HepG2 (cell line): ENCODE measurements at regions not wholly inside any gene's neighbourhood (a gene's known extent, or its start where the extent isn't known, plus 50 kb on each side); places are given as distances from the start of the nearest gene placed in this dataset.

ENCODE experiments used
- ATAC-seq: fragments of 200-7000 bp; cut with Tn5 transposase; 3 replicates; pipeline ENCODE4 v1.9.1; 2020; ENCODE audit warnings: mild to moderate bottlenecking, moderate library complexity
- BruUV-seq: library from RNA; stranded (reverse); fragments of 400-500 nt; replicated peaks from 2 replicates; lab custom pipeline; 2021; lab: Mats Ljungman, UMichigan
- CTCF ChIA-PET: fragments of 300-600 bp; formaldehyde crosslinking; extraction: SDS; loops from one replicate; lab custom pipeline; 2021; ENCODE audit warnings: low total read pairs, inconsistent platforms, low intra/inter-chr PET ratio; lab: Yijun Ruan, JAX
- POLR2A ChIA-PET: fragments of 350-600 bp; sonication (Branson Sonifier 250); formaldehyde crosslinking; loops from one replicate; lab custom pipeline; 2020; ENCODE audit warnings: antibody characterized with exemption, inconsistent platforms; lab: Yijun Ruan, JAX
- DNase-seq: peaks from one replicate; pipeline ENCODE4 v3.0.0-alpha.2; 2015; ENCODE audit warnings: low spot score
- FAIRE-seq: peaks from 3 replicates; lab custom pipeline; 2011; peaks lifted over from hg19 to GRCh38; lab: Jason Lieb, UNC
- H2AFZ ChIP-seq: one replicate; pipeline ENCODE4 v1.6.1; 2011; ENCODE audit warnings: low read length, inconsistent platforms
- H3K27ac ChIP-seq: fragments of 300-600 bp; 3 replicates; pipeline ENCODE4 v1.8.0; 2011; ENCODE audit warnings: mixed run types, mild to moderate bottlenecking, mixed read lengths, low read length, inconsistent platforms; ENCODE audit not compliant: insufficient read depth; ENCODE audit errors: extremely low read length
- H3K27me3 ChIP-seq, 2 experiments: fragments of 200-600 bp in 1 of 2; 2 replicates in 1 of 2; 3 replicates in 1 of 2; pipeline versions ENCODE4 v1.6.0 to v1.8.0; 2011; ENCODE audit warnings: low read length in 2 of 2, mild to moderate bottlenecking in 2 of 2, moderate library complexity in 2 of 2, inconsistent platforms in 1 of 2; ENCODE audit not compliant: insufficient read depth in 2 of 2, control insufficient read depth in 1 of 2
- H3K36me3 ChIP-seq, 2 experiments: fragments of 200-600 bp in 1 of 2; replicated peaks in 1 of 2; 2 replicates in 1 of 2; 3 replicates in 1 of 2; pipeline versions ENCODE4 v1.5.1 to v1.8.0; 2011; ENCODE audit warnings: low read length in 2 of 2, inconsistent platforms in 1 of 2; ENCODE audit not compliant: insufficient read depth in 2 of 2, control insufficient read depth in 1 of 2
- H3K4me1 ChIP-seq: 2 replicates; pipeline ENCODE4 v1.5.1; 2012; ENCODE audit warnings: low read length, inconsistent platforms; ENCODE audit not compliant: insufficient read depth
- H3K4me2 ChIP-seq: 2 replicates; pipeline ENCODE4 v1.6.0; 2011; ENCODE audit warnings: low read depth, low read length, inconsistent platforms
- H3K4me3 ChIP-seq, 3 experiments: fragments of 200-600 bp in 1 of 3; sonication (generic), shearing (Covaris generic) in 1 of 3; replicated peaks in 1 of 3; 2 replicates each; pipeline ENCODE4 v1.5.1; 2011 to 2016; ENCODE audit warnings: low read length in 3 of 3, inconsistent platforms in 2 of 3, low read depth in 2 of 3, mild to moderate bottlenecking in 2 of 3, control low read depth in 1 of 3, mixed read lengths in 1 of 3; ENCODE audit not compliant: insufficient read depth in 1 of 3
- H3K79me2 ChIP-seq: one replicate; pipeline ENCODE4 v1.6.1; 2011; ENCODE audit warnings: low read length, inconsistent platforms; ENCODE audit not compliant: insufficient read depth
- H3K9ac ChIP-seq: 2 replicates; pipeline ENCODE4 v1.6.0; 2011; ENCODE audit warnings: mild to moderate bottlenecking, low read depth, low read length, inconsistent platforms; ENCODE audit not compliant: insufficient read depth
- H3K9me3 ChIP-seq: 2 replicates; pipeline ENCODE4 v1.5.1; 2012; ENCODE audit warnings: mild to moderate bottlenecking, low read length
- H4K20me1 ChIP-seq: 2 replicates; pipeline ENCODE4 v1.6.0; 2011; ENCODE audit warnings: inconsistent platforms, mild to moderate bottlenecking, low read length, moderate library complexity; ENCODE audit not compliant: insufficient read depth
- HMGXB4 ChIP-seq, 2 experiments: sonication (generic) in 1 of 2; formaldehyde crosslinking in 1 of 2; IDR thresholded peaks; 2 replicates each; pipeline versions ENCODE4 v1.4.0 to v1.6.1; 2018 to 2020; ENCODE audit warnings: missing genetic modification reagents in 2 of 2, borderline replicate concordance in 1 of 2, low read depth in 1 of 2, mild to moderate bottlenecking in 1 of 2, missing biosample characterization in 1 of 2
- KMT2A ChIP-seq: sonication (generic); formaldehyde crosslinking; IDR thresholded peaks from 2 replicates; pipeline ENCODE4 v1.4.0; 2020; ENCODE audit warnings: missing genetic modification reagents
- NR2C2 ChIP-seq: sonication (generic); formaldehyde crosslinking; IDR thresholded peaks from 2 replicates; pipeline ENCODE4 v1.4.0; 2020; ENCODE audit warnings: missing genetic modification reagents, mild to moderate bottlenecking, moderate library complexity, borderline replicate concordance
- RARG ChIP-seq: sonication (generic); formaldehyde crosslinking; IDR thresholded peaks from 2 replicates; pipeline ENCODE4 v1.4.0; 2020; ENCODE audit warnings: low read depth, mild to moderate bottlenecking, missing genetic modification reagents
- SMAD9 ChIP-seq: sonication (generic); formaldehyde crosslinking; IDR thresholded peaks from 2 replicates; pipeline ENCODE4 v1.5.1; 2020; ENCODE audit warnings: mild to moderate bottlenecking, missing genetic modification reagents
- SNAPC2 ChIP-seq: sonication (generic); formaldehyde crosslinking; IDR thresholded peaks from 2 replicates; pipeline ENCODE4 v1.8.1; 2022; ENCODE audit warnings: mild to moderate bottlenecking, missing genetic modification reagents
- ZNF264 ChIP-seq: sonication (generic); formaldehyde crosslinking; IDR thresholded peaks from 2 replicates; pipeline ENCODE4 v1.4.0; 2020; ENCODE audit warnings: missing genetic modification reagents
- ZNF484 ChIP-seq: sonication (generic); formaldehyde crosslinking; IDR thresholded peaks from 2 replicates; pipeline ENCODE4 v1.5.1; 2020; ENCODE audit warnings: mild to moderate bottlenecking, low read depth, missing genetic modification reagents, borderline replicate concordance
- ZSCAN30 ChIP-seq: sonication (generic); formaldehyde crosslinking; IDR thresholded peaks from 2 replicates; pipeline ENCODE4 v1.5.0; 2020; ENCODE audit warnings: mild to moderate bottlenecking, missing genetic modification reagents
- ZSCAN5A ChIP-seq: sonication (generic); formaldehyde crosslinking; IDR thresholded peaks from 2 replicates; pipeline ENCODE4 v1.8.0; 2022; ENCODE audit warnings: mild to moderate bottlenecking, missing genetic modification reagents, borderline replicate concordance
- ZSCAN9 ChIP-seq: IDR thresholded peaks from 2 replicates; pipeline ENCODE4 v1.6.1; 2016; ENCODE audit warnings: borderline replicate concordance
- WGBS: methylation state at CpG from one replicate; pipeline ENCODE4 v1.1.6; 2017; ENCODE audit warnings: low lambda C conversion rate; 5-methylcytosine and 5-hydroxymethylcytosine counted together
- in situ Hi-C: cut with HindIII; loops from 2 replicates; pipeline ENCODE4 v1.10.0; 2017; ENCODE audit warnings: low pct_unique_long_range_greater_than_20kb; ENCODE audit not compliant: extremely low pct_ligation_motif_present
- intact Hi-C: fragments of 100-400 bp; cut with micrococcal nuclease; formaldehyde crosslinking; loops from one replicate; pipeline ENCODE4 v1.10.0; 2022; ENCODE audit not compliant: unreplicated experiment
- TF ChIP-seq, protein P1 (sequence below): sonication (generic); formaldehyde crosslinking; IDR thresholded peaks from 2 replicates; pipeline ENCODE4 v1.8.1; 2022; ENCODE audit warnings: low read depth, mild to moderate bottlenecking, missing genetic modification reagents
- TF ChIP-seq, protein P2 (sequence below): sonication (generic); formaldehyde crosslinking; IDR thresholded peaks from 2 replicates; pipeline ENCODE4 v1.9.0; 2021; ENCODE audit warnings: missing genetic modification reagents, borderline replicate concordance
- TF ChIP-seq, protein P3 (sequence below): sonication (generic); formaldehyde crosslinking; IDR thresholded peaks from 2 replicates; pipeline ENCODE4 v1.4.0; 2020; ENCODE audit warnings: low read depth, mild to moderate bottlenecking, missing genetic modification reagents

DNA sequence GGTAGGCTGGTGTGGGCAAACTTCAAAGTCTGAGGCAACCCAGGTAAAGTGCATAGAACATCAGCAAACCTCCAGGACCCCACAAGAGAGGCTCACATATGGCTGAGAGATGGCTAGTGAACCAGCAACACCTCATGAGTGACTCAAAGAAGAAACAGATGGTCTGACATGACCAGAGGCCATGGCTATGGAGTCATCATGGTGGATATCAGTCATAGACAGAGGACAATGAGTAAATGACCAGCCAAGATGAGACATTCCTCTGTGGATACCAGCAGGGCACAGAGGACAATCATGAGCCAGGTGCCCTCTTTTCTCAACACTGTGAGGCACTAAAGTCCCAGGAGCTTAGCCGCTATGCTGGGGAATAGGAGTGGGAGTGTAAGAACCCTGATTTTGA lies 180.8 kb downstream of the RASEF start:
- no peak overlapping the region for H3K9ac ChIP-seq
- ATAC-seq = no peak

More for the DNA sequence above, 180.8 kb downstream of the RASEF start:
- Histone ChIP-seq H4K20me1 (no peaks in the 10 kb centered on the region), H3K9me3 (no peaks in the 10 kb centered on the region), H3K79me2 (no peaks in the 10 kb centered on the region), H3K27ac (no peak overlapping the region), H3K4me3 (no peak overlapping the region), H3K36me3 (no peaks in the 10 kb centered on the region), H3K27me3 (no peaks in the 10 kb centered on the region), H2AFZ (no peak overlapping the region), H3K4me2 (no peak overlapping the region), H3K4me1 (no peaks in the 10 kb centered on the region)
- POLR2A ChIA-PET = no interaction called here
- no peak for DNase-seq
- in situ Hi-C loops (no loop called here), intact Hi-C loops (no loop called here)
- TF ChIP-seq RARG (CRISPR knock-in tag) = no peak
- TF ChIP-seq, protein P1, sequence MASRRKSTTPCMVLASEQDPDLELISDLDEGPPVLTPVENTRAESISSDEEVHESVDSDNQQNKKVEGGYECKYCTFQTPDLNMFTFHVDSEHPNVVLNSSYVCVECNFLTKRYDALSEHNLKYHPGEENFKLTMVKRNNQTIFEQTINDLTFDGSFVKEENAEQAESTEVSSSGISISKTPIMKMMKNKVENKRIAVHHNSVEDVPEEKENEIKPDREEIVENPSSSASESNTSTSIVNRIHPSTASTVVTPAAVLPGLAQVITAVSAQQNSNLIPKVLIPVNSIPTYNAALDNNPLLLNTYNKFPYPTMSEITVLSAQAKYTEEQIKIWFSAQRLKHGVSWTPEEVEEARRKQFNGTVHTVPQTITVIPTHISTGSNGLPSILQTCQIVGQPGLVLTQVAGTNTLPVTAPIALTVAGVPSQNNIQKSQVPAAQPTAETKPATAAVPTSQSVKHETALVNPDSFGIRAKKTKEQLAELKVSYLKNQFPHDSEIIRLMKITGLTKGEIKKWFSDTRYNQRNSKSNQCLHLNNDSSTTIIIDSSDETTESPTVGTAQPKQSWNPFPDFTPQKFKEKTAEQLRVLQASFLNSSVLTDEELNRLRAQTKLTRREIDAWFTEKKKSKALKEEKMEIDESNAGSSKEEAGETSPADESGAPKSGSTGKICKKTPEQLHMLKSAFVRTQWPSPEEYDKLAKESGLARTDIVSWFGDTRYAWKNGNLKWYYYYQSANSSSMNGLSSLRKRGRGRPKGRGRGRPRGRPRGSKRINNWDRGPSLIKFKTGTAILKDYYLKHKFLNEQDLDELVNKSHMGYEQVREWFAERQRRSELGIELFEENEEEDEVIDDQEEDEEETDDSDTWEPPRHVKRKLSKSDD (CRISPR knock-in tag) = no peak
- no peak for TF ChIP-seq SNAPC2 (CRISPR knock-in tag)
- TF ChIP-seq, protein P2, sequence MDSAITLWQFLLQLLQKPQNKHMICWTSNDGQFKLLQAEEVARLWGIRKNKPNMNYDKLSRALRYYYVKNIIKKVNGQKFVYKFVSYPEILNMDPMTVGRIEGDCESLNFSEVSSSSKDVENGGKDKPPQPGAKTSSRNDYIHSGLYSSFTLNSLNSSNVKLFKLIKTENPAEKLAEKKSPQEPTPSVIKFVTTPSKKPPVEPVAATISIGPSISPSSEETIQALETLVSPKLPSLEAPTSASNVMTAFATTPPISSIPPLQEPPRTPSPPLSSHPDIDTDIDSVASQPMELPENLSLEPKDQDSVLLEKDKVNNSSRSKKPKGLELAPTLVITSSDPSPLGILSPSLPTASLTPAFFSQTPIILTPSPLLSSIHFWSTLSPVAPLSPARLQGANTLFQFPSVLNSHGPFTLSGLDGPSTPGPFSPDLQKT (CRISPR knock-in tag) = no peak
- TF ChIP-seq ZSCAN9 = no peak
- no peak for TF ChIP-seq ZSCAN5A (CRISPR knock-in tag)
- TF ChIP-seq HMGXB4 (CRISPR knock-in tag; IDR thresholded peaks at IDR 0.05; ENCODE audit: borderline replicate concordance in 1 of 2, low read depth in 1 of 2) = no peak
- no peak for TF ChIP-seq ZNF264 (CRISPR knock-in tag)
- TF ChIP-seq KMT2A = no peak
- TF ChIP-seq ZNF484 (CRISPR knock-in tag) = no peak
- TF ChIP-seq ZSCAN30 (CRISPR knock-in tag) = no peak
- TF ChIP-seq SMAD9 = no peak
- TF ChIP-seq, protein P3, sequence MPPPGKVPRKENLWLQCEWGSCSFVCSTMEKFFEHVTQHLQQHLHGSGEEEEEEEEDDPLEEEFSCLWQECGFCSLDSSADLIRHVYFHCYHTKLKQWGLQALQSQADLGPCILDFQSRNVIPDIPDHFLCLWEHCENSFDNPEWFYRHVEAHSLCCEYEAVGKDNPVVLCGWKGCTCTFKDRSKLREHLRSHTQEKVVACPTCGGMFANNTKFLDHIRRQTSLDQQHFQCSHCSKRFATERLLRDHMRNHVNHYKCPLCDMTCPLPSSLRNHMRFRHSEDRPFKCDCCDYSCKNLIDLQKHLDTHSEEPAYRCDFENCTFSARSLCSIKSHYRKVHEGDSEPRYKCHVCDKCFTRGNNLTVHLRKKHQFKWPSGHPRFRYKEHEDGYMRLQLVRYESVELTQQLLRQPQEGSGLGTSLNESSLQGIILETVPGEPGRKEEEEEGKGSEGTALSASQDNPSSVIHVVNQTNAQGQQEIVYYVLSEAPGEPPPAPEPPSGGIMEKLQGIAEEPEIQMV (CRISPR knock-in tag) = no peak
- TF ChIP-seq NR2C2 (CRISPR knock-in tag) = no peak
- FAIRE-seq = no peak
- CTCF ChIA-PET = no interaction called here
- WGBS = 70% methylated on average over 1 of the region's 1 CpG
- no TSS peak for BruUV-seq
